Suprapubic skin (tissue), 4 donors: ENCODE measurements at regions not wholly inside any gene's neighbourhood (a gene's known extent, or its start where the extent isn't known, plus 50 kb on each side); places are given as distances from the start of the nearest gene placed in this dataset.

Experiments
- DNase-seq, 2 donors: peaks; one replicate each; pipeline ENCODE4 v3.0.0-alpha.2; 2019; ENCODE audit warnings: low spot score in 2 of 2
- H3K27ac ChIP-seq: fragments of 200-600 bp; sonication (generic); one replicate; pipeline ENCODE4 v1.5.1; 2019
- H3K27me3 ChIP-seq: fragments of 200-600 bp; sonication (generic); one replicate; pipeline ENCODE4 v1.5.1; 2019
- H3K36me3 ChIP-seq: fragments of 200-600 bp; sonication (generic); one replicate; pipeline ENCODE4 v1.5.1; 2019
- H3K4me1 ChIP-seq: fragments of 200-600 bp; sonication (generic); one replicate; pipeline ENCODE4 v1.5.1; 2019
- H3K4me3 ChIP-seq: fragments of 200-600 bp; sonication (generic); one replicate; pipeline ENCODE4 v1.5.1; 2019; ENCODE audit warnings: mild to moderate bottlenecking
- H3K9me3 ChIP-seq: fragments of 200-600 bp; sonication (generic); one replicate; pipeline ENCODE4 v1.5.1; 2019
- CTCF ChIP-seq, 2 donors: fragments of 200-600 bp in 1 of 2; fragments of 450-650 bp in 1 of 2; sonication (generic) in 1 of 2; IDR thresholded peaks; one replicate each; pipeline ENCODE4 v1.5.1; 2016 to 2019; ENCODE audit warnings: antibody characterized with exemption in 2 of 2, mild to moderate bottlenecking in 1 of 2, moderate library complexity in 1 of 2
- EP300 ChIP-seq: sonication (generic); formaldehyde crosslinking; IDR thresholded peaks from one replicate; pipeline ENCODE4 v1.6.1; 2017; ENCODE audit warnings: antibody characterized with exemption
- POLR2A ChIP-seq, 2 donors: fragments of 450-650 bp; IDR thresholded peaks; one replicate each; pipeline ENCODE4 v1.6.1; 2017; ENCODE audit warnings: antibody characterized with exemption in 2 of 2, mild to moderate bottlenecking in 2 of 2, moderate library complexity in 2 of 2
- POLR2AphosphoS5 ChIP-seq, 3 donors: sonication (generic); formaldehyde crosslinking; IDR thresholded peaks; one replicate each; pipeline ENCODE4 v1.6.1; 2017; ENCODE audit warnings: antibody characterized with exemption in 3 of 3
- WGBS: methylation state at CpG from one replicate; pipeline ENCODE4 v1.1.5; 2018; 5-methylcytosine and 5-hydroxymethylcytosine counted together

GRCh38 chr16:6956511-6956910 is 376.1 kb upstream of the RBFOX1 start:
- H3K4me1 ChIP-seq, result no peaks in the 10 kb centered on the region
- WGBS, result 73% methylated on average over 3 of the region's 3 CpGs
- no peaks in the 10 kb centered on the region for H3K27me3 ChIP-seq
- H3K36me3 ChIP-seq, result no peaks in the 10 kb centered on the region
- no peak overlapping the region for H3K4me3 ChIP-seq
- no peak for DNase-seq
- no peaks in the 10 kb centered on the region for H3K9me3 ChIP-seq
- TF ChIP-seq POLR2A (IDR thresholded peaks at IDR 0.05) (no peak), EP300 (no peak), POLR2AphosphoS5 (IDR thresholded peaks at IDR 0.05) (no peak), CTCF (IDR thresholded peaks at IDR 0.05) (no peak)
- no peak overlapping the region for H3K27ac ChIP-seq

GRCh38 chr16:6955303-6955702 is 377.3 kb upstream of the RBFOX1 start:
- H3K36me3 ChIP-seq, result no peaks in the 10 kb centered on the region
- no peaks in the 10 kb centered on the region for H3K4me1 ChIP-seq
- no peak overlapping the region for H3K27ac ChIP-seq
- no peak overlapping the region for H3K4me3 ChIP-seq
- no peaks in the 10 kb centered on the region for H3K27me3 ChIP-seq
- DNase-seq, result no peak
- H3K9me3 ChIP-seq, result no peaks in the 10 kb centered on the region
- 62% methylated on average over 3 of the region's 3 CpGs for WGBS
- no peak for TF ChIP-seq CTCF (IDR thresholded peaks at IDR 0.05)
- TF ChIP-seq POLR2AphosphoS5 (IDR thresholded peaks at IDR 0.05), result no peak
- no peak for TF ChIP-seq POLR2A (IDR thresholded peaks at IDR 0.05)
- TF ChIP-seq EP300, result no peak

GRCh38 chr16:6949240-6949639 is 383.4 kb upstream of the RBFOX1 start:
- TF ChIP-seq CTCF (IDR thresholded peaks at IDR 0.05) (no peak), EP300 (no peak), POLR2A (IDR thresholded peaks at IDR 0.05) (no peak), POLR2AphosphoS5 (IDR thresholded peaks at IDR 0.05) (no peak)
- DNase-seq, result no peak
- Histone ChIP-seq H3K27me3 (no peaks in the 10 kb centered on the region), H3K36me3 (no peaks in the 10 kb centered on the region), H3K4me1 (no peaks in the 10 kb centered on the region), H3K4me3 (no peak overlapping the region), H3K9me3 (no peaks in the 10 kb centered on the region), H3K27ac (no peak overlapping the region)
- WGBS, result 70% methylated on average over 5 of the region's 5 CpGs

- WGBS, result 41% methylated on average over 6 of the region's 6 CpGs
- no peaks in the 10 kb centered on the region for H3K9me3 ChIP-seq
- DNase-seq, result no peak
- no peaks in the 10 kb centered on the region for H3K36me3 ChIP-seq
- no peaks in the 10 kb centered on the region for H3K27me3 ChIP-seq
- TF ChIP-seq EP300 (no peak), POLR2AphosphoS5 (IDR thresholded peaks at IDR 0.05) (no peak)
- no peaks in the 10 kb centered on the region for H3K4me1 ChIP-seq
- no peak overlapping the region for H3K4me3 ChIP-seq
- H3K27ac ChIP-seq, result no peak overlapping the region
Measured at GRCh38 chr16:6947291-6947690, 385.4 kb upstream of the RBFOX1 start.

- Histone ChIP-seq H3K27me3 (no peaks in the 10 kb centered on the region), H3K27ac (no peak overlapping the region), H3K36me3 (no peaks in the 10 kb centered on the region), H3K4me3 (no peak overlapping the region), H3K4me1 (no peaks in the 10 kb centered on the region), H3K9me3 (no peaks in the 10 kb centered on the region)
- TF ChIP-seq EP300, result no peak
- TF ChIP-seq POLR2AphosphoS5 (IDR thresholded peaks at IDR 0.05), result no peak
- no peak for TF ChIP-seq POLR2A (IDR thresholded peaks at IDR 0.05)
- no peak for TF ChIP-seq CTCF (IDR thresholded peaks at IDR 0.05)
- no peak for DNase-seq
- WGBS, result 23% methylated on average over 1 of the region's 1 CpG
Measured at GRCh38 chr16:6946802-6947201, 385.8 kb upstream of the RBFOX1 start.

- TF ChIP-seq POLR2AphosphoS5 (IDR thresholded peaks at IDR 0.05), result no peak
- TF ChIP-seq POLR2A (IDR thresholded peaks at IDR 0.05), result no peak
- no peak for TF ChIP-seq EP300
- TF ChIP-seq CTCF (IDR thresholded peaks at IDR 0.05), result no peak
- no peaks in the 10 kb centered on the region for H3K4me1 ChIP-seq
- H3K27ac ChIP-seq, result no peak overlapping the region
- WGBS, result 88% methylated on average over 1 of the region's 1 CpG
- no peak overlapping the region for H3K4me3 ChIP-seq
- no peaks in the 10 kb centered on the region for H3K9me3 ChIP-seq
- DNase-seq, result no peak
- no peaks in the 10 kb centered on the region for H3K36me3 ChIP-seq
- H3K27me3 ChIP-seq, result no peaks in the 10 kb centered on the region
Measured at GRCh38 chr16:6946106-6946505, 386.5 kb upstream of the RBFOX1 start.
